ENCODE measurements at regions not wholly inside any gene's neighbourhood (a gene's known extent, or its start where the extent isn't known, plus 50 kb on each side); places are given as distances from the start of the nearest gene placed in this dataset.

DNA sequence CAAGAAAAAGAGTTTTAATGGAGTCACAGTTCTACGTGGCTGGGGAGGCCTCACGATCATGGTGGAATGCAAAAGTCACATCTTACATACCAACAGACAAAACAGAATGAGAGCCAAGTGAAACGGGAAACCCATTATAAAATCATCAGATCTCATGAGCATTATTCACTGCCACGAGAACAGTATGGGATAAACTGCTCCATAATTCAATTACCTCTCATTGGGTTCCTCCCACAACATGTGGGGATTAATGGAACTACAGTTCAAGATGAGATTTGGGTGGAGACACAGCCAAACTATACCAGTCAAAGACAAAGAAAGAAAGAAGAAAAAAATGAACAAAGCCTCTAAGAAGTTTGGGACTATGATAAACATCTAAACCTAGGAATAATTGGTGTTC is 158.9 kb downstream of the GC start:
- TF ChIP-seq GABPA (tag; conservative IDR thresholded peaks at IDR 0.05; ENCODE audit: low read depth), result no peak
- TF ChIP-seq, protein P1, sequence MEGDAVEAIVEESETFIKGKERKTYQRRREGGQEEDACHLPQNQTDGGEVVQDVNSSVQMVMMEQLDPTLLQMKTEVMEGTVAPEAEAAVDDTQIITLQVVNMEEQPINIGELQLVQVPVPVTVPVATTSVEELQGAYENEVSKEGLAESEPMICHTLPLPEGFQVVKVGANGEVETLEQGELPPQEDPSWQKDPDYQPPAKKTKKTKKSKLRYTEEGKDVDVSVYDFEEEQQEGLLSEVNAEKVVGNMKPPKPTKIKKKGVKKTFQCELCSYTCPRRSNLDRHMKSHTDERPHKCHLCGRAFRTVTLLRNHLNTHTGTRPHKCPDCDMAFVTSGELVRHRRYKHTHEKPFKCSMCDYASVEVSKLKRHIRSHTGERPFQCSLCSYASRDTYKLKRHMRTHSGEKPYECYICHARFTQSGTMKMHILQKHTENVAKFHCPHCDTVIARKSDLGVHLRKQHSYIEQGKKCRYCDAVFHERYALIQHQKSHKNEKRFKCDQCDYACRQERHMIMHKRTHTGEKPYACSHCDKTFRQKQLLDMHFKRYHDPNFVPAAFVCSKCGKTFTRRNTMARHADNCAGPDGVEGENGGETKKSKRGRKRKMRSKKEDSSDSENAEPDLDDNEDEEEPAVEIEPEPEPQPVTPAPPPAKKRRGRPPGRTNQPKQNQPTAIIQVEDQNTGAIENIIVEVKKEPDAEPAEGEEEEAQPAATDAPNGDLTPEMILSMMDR (IDR thresholded peaks at IDR 0.05 in 2 of 3, conservative IDR thresholded peaks at IDR 0.05 in 1 of 3; ENCODE audit: insufficient read depth in 2 of 3, low read depth in 1 of 3, low read length in 3 of 3), result no peak
- TF ChIP-seq ZSCAN29 (IDR thresholded peaks at IDR 0.05), result no peak
- TF ChIP-seq YY1 (IDR thresholded peaks at IDR 0.05; ENCODE audit: borderline replicate concordance in 1 of 3, control insufficient read depth in 1 of 3, extremely low read depth in 1 of 3, insufficient read depth in 3 of 3, insufficient read length in 1 of 3, insufficient replicate concordance in 2 of 3, low read depth in 1 of 3, low read length in 2 of 3), result no peak
- TF ChIP-seq CBFA2T2 (conservative IDR thresholded peaks at IDR 0.05), result no peak
- no peak for TF ChIP-seq POLR2A (conservative IDR thresholded peaks at IDR 0.05)
